ENCODE measurements at regions not wholly inside any gene's neighbourhood (a gene's known extent, or its start where the extent isn't known, plus 50 kb on each side); places are given as distances from the start of the nearest gene placed in this dataset.

DNA sequence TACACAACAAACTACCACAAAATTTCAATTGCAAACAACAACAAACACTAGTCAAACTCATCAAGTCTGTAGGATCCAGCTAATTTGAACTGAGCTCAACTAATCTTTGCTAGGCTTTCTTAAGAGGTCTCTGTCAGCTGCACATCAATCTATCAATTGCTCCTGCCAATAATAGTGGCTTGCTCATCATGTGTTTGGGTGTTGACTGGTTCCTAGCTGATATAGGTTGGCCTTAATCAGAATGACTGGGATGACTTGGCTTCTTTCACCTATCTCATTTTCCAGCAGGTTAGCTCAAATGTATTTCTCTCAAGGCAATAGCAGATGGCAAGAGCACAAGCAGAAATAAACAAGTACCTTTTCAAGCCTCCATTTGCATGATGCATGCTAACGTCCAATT, 370.3 kb upstream of the NFE2L3 start:
- TF ChIP-seq POLR2A (IDR thresholded peaks at IDR 0.05): no peak
- no peak for TF ChIP-seq CTCF (IDR thresholded peaks at IDR 0.05)

Data from Peyer's patch (tissue), 4 donors.